ENCODE measurements at regions not wholly inside any gene's neighbourhood (a gene's known extent, or its start where the extent isn't known, plus 50 kb on each side); places are given as distances from the start of the nearest gene placed in this dataset.

DNA sequence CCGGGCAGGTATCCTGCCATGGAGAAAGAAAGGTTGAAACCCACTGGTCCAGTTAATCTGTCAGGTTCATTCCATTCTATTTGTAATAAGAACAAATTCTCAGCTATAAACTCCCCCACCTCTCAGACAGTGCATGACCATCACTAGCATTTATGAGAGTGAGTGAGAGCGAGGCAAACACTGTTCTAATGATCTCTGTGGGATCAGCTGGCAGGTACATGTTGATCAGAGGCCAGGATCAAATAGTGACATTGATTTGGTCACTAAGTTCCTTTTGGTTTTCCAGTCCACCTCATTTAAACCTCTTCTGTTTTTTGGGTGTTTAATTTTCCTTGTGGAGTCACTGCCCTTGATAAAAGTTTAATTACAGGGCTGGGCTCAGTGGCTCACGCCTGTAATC is 423.1 kb upstream of the CHST9 start:
- TF ChIP-seq CTCF (IDR thresholded peaks at IDR 0.05) (no peak), POLR2A (IDR thresholded peaks at IDR 0.05) (no peak)

Measured in lower leg skin (tissue), 3 donors.